T-helper 2 cell treated with Interferon-gamma antibody and Interleukin-4, amounts not matched to agents 100 ng/mL and 5 ng/mL, for 36 hours (primary cell): ENCODE measurements at regions not wholly inside any gene's neighbourhood (a gene's known extent, or its start where the extent isn't known, plus 50 kb on each side); places are given as distances from the start of the nearest gene placed in this dataset.

ENCODE experiments used
- intact Hi-C: fragments of 100-400 bp; cut with micrococcal nuclease; formaldehyde crosslinking; loops from one replicate; pipeline ENCODE4 v1.15.1; 2023

GRCh38 chr4:98765771-98766170, 107.4 kb upstream of the TSPAN5 start:
- intact Hi-C loops, result no loop called here

- intact Hi-C loops, result no loop called here
These were observed 99.8 kb upstream of the TSPAN5 start for GRCh38 chr4:98758182-98758581.

GRCh38 chr4:98754736-98755135, 96.3 kb upstream of the TSPAN5 start:
- intact Hi-C loops, result no loop called here

GRCh38 chr4:98749206-98749605, 90.8 kb upstream of the TSPAN5 start:
- intact Hi-C loops, result no loop called here

GRCh38 chr4:98748609-98749008, 90.2 kb upstream of the TSPAN5 start:
- intact Hi-C loops, result no loop called here

GRCh38 chr4:98747393-98748091, 89.1 kb upstream of the TSPAN5 start:
- intact Hi-C loops, result no loop called here

- intact Hi-C loops, result no loop called here
These were observed 88.5 kb upstream of the TSPAN5 start for GRCh38 chr4:98746936-98747335.

- intact Hi-C loops, result no loop called here
These were observed 88.1 kb upstream of the TSPAN5 start for GRCh38 chr4:98746530-98746929.

- intact Hi-C loops, result no loop called here
These were observed 87.0 kb upstream of the TSPAN5 start for GRCh38 chr4:98745366-98745765.

GRCh38 chr4:98744372-98745150, 86.2 kb upstream of the TSPAN5 start:
- intact Hi-C loops, result no loop called here

GRCh38 chr4:98741952-98742351, 83.5 kb upstream of the TSPAN5 start:
- intact Hi-C loops, result no loop called here

- intact Hi-C loops, result no loop called here
These were observed 81.3 kb upstream of the TSPAN5 start for GRCh38 chr4:98739751-98740150.

- intact Hi-C loops, result no loop called here
These were observed 75.2 kb upstream of the TSPAN5 start for GRCh38 chr4:98733601-98734000.

GRCh38 chr4:98728871-98729270, 70.5 kb upstream of the TSPAN5 start:
- intact Hi-C loops, result no loop called here

- intact Hi-C loops, result no loop called here
These were observed 70.0 kb upstream of the TSPAN5 start for GRCh38 chr4:98728433-98728832.

- intact Hi-C loops, result no loop called here
These were observed 63.6 kb upstream of the TSPAN5 start for GRCh38 chr4:98722000-98722399.

- intact Hi-C loops, result no loop called here
These were observed 62.6 kb upstream of the TSPAN5 start for GRCh38 chr4:98720871-98721480.

GRCh38 chr4:98716796-98717195, 58.4 kb upstream of the TSPAN5 start:
- intact Hi-C loops, result no loop called here

GRCh38 chr4:98712607-98713006, 54.2 kb upstream of the TSPAN5 start:
- intact Hi-C loops, result no loop called here

GRCh38 chr4:98711526-98711925, 53.1 kb upstream of the TSPAN5 start:
- intact Hi-C loops, result no loop called here

- intact Hi-C loops, result no loop called here
These were observed 52.4 kb upstream of the TSPAN5 start for GRCh38 chr4:98710831-98711230.
